ENCODE measurements at regions not wholly inside any gene's neighbourhood (a gene's known extent, or its start where the extent isn't known, plus 50 kb on each side); places are given as distances from the start of the nearest gene placed in this dataset.

DNA sequence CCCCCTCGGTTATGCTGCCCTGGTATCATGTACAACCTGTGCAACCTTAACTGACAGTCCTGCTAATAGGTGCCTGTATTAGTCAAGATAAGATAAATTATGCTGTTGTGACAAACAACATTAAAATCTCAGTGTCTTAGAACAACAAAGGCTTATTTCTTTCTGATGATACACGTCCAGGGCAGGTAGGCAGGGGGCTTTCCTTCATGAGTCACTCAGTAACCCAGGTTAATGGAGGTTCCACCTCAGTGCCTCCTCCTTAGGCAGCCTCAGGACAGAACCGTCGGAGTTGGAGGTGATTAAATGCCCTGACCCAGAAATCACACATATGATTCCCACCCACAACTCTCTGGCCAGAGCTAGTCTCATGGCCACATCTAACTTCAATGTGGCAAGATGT is 94.6 kb upstream of the CASZ1 start:
- TF ChIP-seq, protein P1, sequence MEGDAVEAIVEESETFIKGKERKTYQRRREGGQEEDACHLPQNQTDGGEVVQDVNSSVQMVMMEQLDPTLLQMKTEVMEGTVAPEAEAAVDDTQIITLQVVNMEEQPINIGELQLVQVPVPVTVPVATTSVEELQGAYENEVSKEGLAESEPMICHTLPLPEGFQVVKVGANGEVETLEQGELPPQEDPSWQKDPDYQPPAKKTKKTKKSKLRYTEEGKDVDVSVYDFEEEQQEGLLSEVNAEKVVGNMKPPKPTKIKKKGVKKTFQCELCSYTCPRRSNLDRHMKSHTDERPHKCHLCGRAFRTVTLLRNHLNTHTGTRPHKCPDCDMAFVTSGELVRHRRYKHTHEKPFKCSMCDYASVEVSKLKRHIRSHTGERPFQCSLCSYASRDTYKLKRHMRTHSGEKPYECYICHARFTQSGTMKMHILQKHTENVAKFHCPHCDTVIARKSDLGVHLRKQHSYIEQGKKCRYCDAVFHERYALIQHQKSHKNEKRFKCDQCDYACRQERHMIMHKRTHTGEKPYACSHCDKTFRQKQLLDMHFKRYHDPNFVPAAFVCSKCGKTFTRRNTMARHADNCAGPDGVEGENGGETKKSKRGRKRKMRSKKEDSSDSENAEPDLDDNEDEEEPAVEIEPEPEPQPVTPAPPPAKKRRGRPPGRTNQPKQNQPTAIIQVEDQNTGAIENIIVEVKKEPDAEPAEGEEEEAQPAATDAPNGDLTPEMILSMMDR (IDR thresholded peaks at IDR 0.05 in 2 of 3, conservative IDR thresholded peaks at IDR 0.05 in 1 of 3; ENCODE audit: control insufficient read depth in 2 of 3, extremely low read depth in 1 of 3, insufficient read depth in 1 of 3, low read depth in 3 of 3, low read length in 3 of 3) = no peak
- TF ChIP-seq MYC (IDR thresholded peaks at IDR 0.05; ENCODE audit: insufficient read depth, insufficient read length, insufficient replicate concordance, low read length, severe bottlenecking) = no peak
- no peak for TF ChIP-seq SMAD1 (IDR thresholded peaks at IDR 0.05; ENCODE audit: low read depth, partially characterized antibody)
- TF ChIP-seq, protein P2, sequence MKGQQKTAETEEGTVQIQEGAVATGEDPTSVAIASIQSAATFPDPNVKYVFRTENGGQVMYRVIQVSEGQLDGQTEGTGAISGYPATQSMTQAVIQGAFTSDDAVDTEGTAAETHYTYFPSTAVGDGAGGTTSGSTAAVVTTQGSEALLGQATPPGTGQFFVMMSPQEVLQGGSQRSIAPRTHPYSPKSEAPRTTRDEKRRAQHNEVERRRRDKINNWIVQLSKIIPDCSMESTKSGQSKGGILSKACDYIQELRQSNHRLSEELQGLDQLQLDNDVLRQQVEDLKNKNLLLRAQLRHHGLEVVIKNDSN (IDR thresholded peaks at IDR 0.05; ENCODE audit: borderline replicate concordance, extremely low read length, insufficient read depth, low read depth, low read length) = no peak
- no peak for TF ChIP-seq CREB1 (IDR thresholded peaks at IDR 0.05; ENCODE audit: low read depth)
- TF ChIP-seq TCF12 (IDR thresholded peaks at IDR 0.05; ENCODE audit: low read depth, low read length) = no peak
- TF ChIP-seq POLR2A (IDR thresholded peaks at IDR 0.05; ENCODE audit: low read depth, low read length) = no peak
- TF ChIP-seq EP300 (IDR thresholded peaks at IDR 0.05; ENCODE audit: borderline replicate concordance in 1 of 2, control insufficient read depth in 1 of 2, low read depth in 2 of 2, low read length in 2 of 2) = no peak
- TF ChIP-seq CBX3 (IDR thresholded peaks at IDR 0.05; ENCODE audit: borderline replicate concordance, low read depth) = no peak
- no peak for TF ChIP-seq ZBED1 (IDR thresholded peaks at IDR 0.05; ENCODE audit: borderline replicate concordance)

Measured in GM12878 (cell line).